ENCODE measurements at regions not wholly inside any gene's neighbourhood (a gene's known extent, or its start where the extent isn't known, plus 50 kb on each side); places are given as distances from the start of the nearest gene placed in this dataset.

- no peak for DNase-seq (ENCODE audit: low read depth in 2 of 2)
Observed at GRCh38 chr22:18731075-18731666, 119.5 kb upstream of the RIMBP3 start.

- peak in 1 of 2 donors; percentile 19 for DNase-seq (ENCODE audit: low read depth in 2 of 2)
Observed at GRCh38 chr22:18730410-18730809, 118.7 kb upstream of the RIMBP3 start.
